ENCODE measurements at regions not wholly inside any gene's neighbourhood (a gene's known extent, or its start where the extent isn't known, plus 50 kb on each side); places are given as distances from the start of the nearest gene placed in this dataset.

GRCh38 chr4:14384824-14385223, 617.5 kb upstream of the CPEB2 start (continued):
- no peak for TF ChIP-seq ZNF184 (tag by site-specific recombination; IDR thresholded peaks at IDR 0.05)
- TF ChIP-seq ZNF473 (tag by site-specific recombination; IDR thresholded peaks at IDR 0.05) = no peak
- no peak for TF ChIP-seq ZNF292 (tag by site-specific recombination; IDR thresholded peaks at IDR 0.05; ENCODE audit: borderline replicate concordance, low read depth)
- TF ChIP-seq ZNF747 (tag by site-specific recombination; IDR thresholded peaks at IDR 0.05) = no peak

DNA sequence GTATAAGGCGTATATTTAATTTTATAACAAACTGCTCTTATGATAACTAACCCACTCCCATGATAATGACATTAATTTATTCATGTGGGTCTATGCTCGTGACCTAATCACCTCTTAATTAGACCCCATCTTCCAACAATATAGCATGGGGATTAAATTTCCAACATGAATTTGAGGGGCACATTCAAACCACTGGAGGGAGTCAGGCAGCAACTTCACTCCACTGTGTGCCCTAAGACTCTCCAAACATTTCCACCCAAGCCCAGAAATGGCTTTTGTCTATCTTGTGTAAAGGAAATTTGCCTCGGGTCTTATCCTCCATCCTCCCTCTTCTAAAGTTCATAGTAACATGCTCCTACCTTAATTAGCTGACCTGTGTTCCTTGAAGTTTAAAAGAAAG, 616.1 kb upstream of the CPEB2 start:
- Histone ChIP-seq H3K36me3 (ENCODE audit: control insufficient read depth in 2 of 2, insufficient read depth in 1 of 2, low read length in 2 of 2) (no peaks in the 10 kb centered on the region), H3K4me1 (ENCODE audit: control insufficient read depth, insufficient read depth, low read length) (no peaks in the 10 kb centered on the region), H3K27ac (ENCODE audit: extremely low read depth, low read depth, low read length) (no peak overlapping the region), H3K9me3 (ENCODE audit: control insufficient read depth, insufficient read depth, low read depth, low read length) (no peaks in the 10 kb centered on the region), H3K4me3 (ENCODE audit: low read depth, low read length) (no peak overlapping the region)
- TF ChIP-seq HIC1 (tag by site-specific recombination; IDR thresholded peaks at IDR 0.05) (no peak), GLIS1 (tag by site-specific recombination; IDR thresholded peaks at IDR 0.05) (no peak), ZNF560 (tag by site-specific recombination; IDR thresholded peaks at IDR 0.05; ENCODE audit: borderline replicate concordance) (no peak), ZBTB44 (tag by site-specific recombination; IDR thresholded peaks at IDR 0.05) (no peak), ZNF658 (tag by site-specific recombination; IDR thresholded peaks at IDR 0.05) (no peak), ZNF311 (tag by site-specific recombination; IDR thresholded peaks at IDR 0.05; ENCODE audit: borderline replicate concordance) (no peak), ZNF366 (tag by site-specific recombination; conservative IDR thresholded peaks at IDR 0.05) (no peak), KLF17 (tag by site-specific recombination; IDR thresholded peaks at IDR 0.05) (no peak), ZNF677 (tag by site-specific recombination; IDR thresholded peaks at IDR 0.05) (no peak), KLF1 (tag by site-specific recombination; IDR thresholded peaks at IDR 0.05) (no peak)
- ChIA-PET POLR2A (no interaction called here), CTCF (no interaction called here)

DNA sequence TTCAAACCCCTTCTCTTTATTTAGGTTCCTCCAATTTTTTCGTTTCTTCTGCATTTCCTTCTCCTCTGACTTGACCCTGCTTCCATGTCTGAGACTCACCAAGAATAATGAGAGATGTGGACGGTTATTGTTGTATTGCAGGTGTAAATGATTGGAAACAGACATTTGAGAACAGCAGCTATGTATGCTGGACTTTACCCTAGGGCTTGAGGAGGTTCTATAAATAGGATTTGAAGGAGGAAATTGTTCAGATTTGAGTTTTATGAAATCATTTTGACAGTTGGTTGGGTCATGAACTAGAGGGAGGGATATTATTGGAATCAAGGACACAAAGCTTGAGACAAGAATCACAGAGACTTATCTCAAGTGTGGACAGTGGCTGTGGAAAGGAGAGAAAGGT, 614.6 kb upstream of the CPEB2 start:
- POLR2A ChIA-PET = no interaction called here
- CTCF ChIA-PET = no interaction called here
- TF ChIP-seq ZNF223 (tag by site-specific recombination; IDR thresholded peaks at IDR 0.05) (no peak), HIC1 (tag by site-specific recombination; IDR thresholded peaks at IDR 0.05) (no peak), RBAK (tag by site-specific recombination; IDR thresholded peaks at IDR 0.05) (no peak), ZNF391 (tag by site-specific recombination; IDR thresholded peaks at IDR 0.05; ENCODE audit: borderline replicate concordance, low read depth) (no peak), ZNF211 (tag by site-specific recombination; IDR thresholded peaks at IDR 0.05; ENCODE audit: low read depth) (no peak), SCRT1 (tag by site-specific recombination; IDR thresholded peaks at IDR 0.05; ENCODE audit: borderline replicate concordance) (no peak), ZFP37 (tag by site-specific recombination; IDR thresholded peaks at IDR 0.05) (no peak), ZNF785 (tag by site-specific recombination; IDR thresholded peaks at IDR 0.05) (no peak), ZNF561 (tag by site-specific recombination; IDR thresholded peaks at IDR 0.05; ENCODE audit: borderline replicate concordance) (no peak), ZNF350 (tag by site-specific recombination; IDR thresholded peaks at IDR 0.05) (no peak), ZNF792 (tag by site-specific recombination; IDR thresholded peaks at IDR 0.05) (no peak), ZNF610 (tag by site-specific recombination; IDR thresholded peaks at IDR 0.05; ENCODE audit: borderline replicate concordance) (no peak), ZNF146 (tag by site-specific recombination; IDR thresholded peaks at IDR 0.05) (no peak)
- Histone ChIP-seq H3K27ac (ENCODE audit: extremely low read depth, low read depth, low read length) (no peak overlapping the region), H3K4me1 (ENCODE audit: control insufficient read depth, insufficient read depth, low read length) (no peaks in the 10 kb centered on the region), H3K4me3 (ENCODE audit: low read depth, low read length) (no peak overlapping the region), H3K9me3 (ENCODE audit: control insufficient read depth, insufficient read depth, low read depth, low read length) (no peaks in the 10 kb centered on the region), H3K36me3 (ENCODE audit: control insufficient read depth in 2 of 2, insufficient read depth in 1 of 2, low read length in 2 of 2) (no peaks in the 10 kb centered on the region)

All from HEK293 (cell line).